Astrocyte of the spinal cord (primary cell): ENCODE measurements at regions not wholly inside any gene's neighbourhood (a gene's known extent, or its start where the extent isn't known, plus 50 kb on each side); places are given as distances from the start of the nearest gene placed in this dataset.

ENCODE experiments used
- DNase-seq: peaks from one replicate; pipeline ENCODE4 v3.0.0; 2011; ENCODE audit warnings: low read depth, low spot score
- H3K4me3 ChIP-seq: 2 replicates; pipeline ENCODE4 v1.5.1; 2011; ENCODE audit warnings: low read depth, mild to moderate bottlenecking, low read length, moderate library complexity
- CTCF ChIP-seq: IDR thresholded peaks from 2 replicates; pipeline ENCODE4 v1.5.1; 2012; ENCODE audit warnings: low read depth, mild to moderate bottlenecking, low read length, inconsistent platforms
- in situ Hi-C: cut with HindIII; loops from 2 replicates; pipeline ENCODE4 v1.10.0; 2017; ENCODE audit warnings: low sequenced_read_pairs

GRCh38 chr4:66073961-66074360 lies 403.7 kb upstream of the EPHA5 start:
- DNase-seq: no peak
- TF ChIP-seq CTCF: no peak
- in situ Hi-C loops: no loop called here
- no peak overlapping the region for H3K4me3 ChIP-seq

- TF ChIP-seq CTCF: no peak
- in situ Hi-C loops: no loop called here
- DNase-seq: peak; percentile 16
- H3K4me3 ChIP-seq: no peak overlapping the region
Measured at GRCh38 chr4:66071911-66072310, 401.6 kb upstream of the EPHA5 start.

- no peak overlapping the region for H3K4me3 ChIP-seq
- no peak for DNase-seq
- in situ Hi-C loops: no loop called here
- TF ChIP-seq CTCF: no peak
Measured at GRCh38 chr4:66062921-66063320, 392.6 kb upstream of the EPHA5 start.

- H3K4me3 ChIP-seq: no peak overlapping the region
- DNase-seq: peak; percentile 45
- in situ Hi-C loops: no loop called here
- TF ChIP-seq CTCF: no peak
Measured at GRCh38 chr4:66062044-66062443, 391.8 kb upstream of the EPHA5 start.

- TF ChIP-seq CTCF: no peak
- in situ Hi-C loops: no loop called here
- no peak for DNase-seq
Measured at GRCh38 chr4:66059556-66059955, 389.3 kb upstream of the EPHA5 start.

GRCh38 chr4:66059136-66059535 lies 388.8 kb upstream of the EPHA5 start:
- TF ChIP-seq CTCF: no peak
- in situ Hi-C loops: no loop called here
- H3K4me3 ChIP-seq: no peak overlapping the region
- DNase-seq: no peak

More at GRCh38 chr4:66059556-66059955, 389.3 kb upstream of the EPHA5 start:
- H3K4me3 ChIP-seq: no peak overlapping the region

GRCh38 chr4:66055999-66056398 lies 385.7 kb upstream of the EPHA5 start:
- in situ Hi-C loops: no loop called here
- no peak for DNase-seq
- no peak overlapping the region for H3K4me3 ChIP-seq
- no peak for TF ChIP-seq CTCF
